ENCODE measurements at regions not wholly inside any gene's neighbourhood (a gene's known extent, or its start where the extent isn't known, plus 50 kb on each side); places are given as distances from the start of the nearest gene placed in this dataset.

DNA sequence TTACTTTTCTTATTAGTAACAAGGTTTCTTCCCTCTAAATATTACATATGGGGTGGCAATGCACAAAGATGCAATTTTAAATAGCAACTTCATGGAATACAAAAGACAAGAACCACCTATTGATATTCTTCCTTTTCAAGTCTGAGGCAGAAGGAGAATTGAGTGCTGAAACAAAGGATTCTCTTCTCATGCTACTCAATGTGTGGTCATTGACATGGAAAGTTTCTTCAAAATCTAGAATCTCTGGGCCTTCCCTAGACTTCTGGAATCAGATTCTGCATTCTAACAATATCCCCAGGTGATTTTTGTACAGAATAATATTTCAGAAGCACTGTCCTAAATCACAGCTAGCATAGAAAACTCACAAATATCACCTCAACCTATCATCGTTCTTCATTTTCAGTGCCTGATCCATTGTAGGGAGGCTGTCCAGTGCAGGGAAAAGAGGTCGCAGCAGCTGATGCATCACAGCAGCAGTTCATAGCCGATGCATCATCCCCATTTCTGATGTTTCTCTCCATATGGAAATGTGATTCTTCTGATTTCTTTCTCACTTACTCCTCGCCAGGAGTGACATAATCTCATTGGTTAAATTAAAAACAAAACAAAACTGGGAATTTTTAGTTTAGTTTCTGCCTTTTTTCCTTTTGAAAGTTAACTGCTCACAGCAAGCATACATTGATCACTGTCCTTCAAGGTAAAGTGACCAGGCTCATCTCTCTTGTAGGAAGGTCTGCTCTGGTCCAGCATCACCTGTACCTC, 139.5 kb upstream of the FAM83B start:
- H3K27ac ChIP-seq: no peak overlapping the region
- TF ChIP-seq, protein P1, sequence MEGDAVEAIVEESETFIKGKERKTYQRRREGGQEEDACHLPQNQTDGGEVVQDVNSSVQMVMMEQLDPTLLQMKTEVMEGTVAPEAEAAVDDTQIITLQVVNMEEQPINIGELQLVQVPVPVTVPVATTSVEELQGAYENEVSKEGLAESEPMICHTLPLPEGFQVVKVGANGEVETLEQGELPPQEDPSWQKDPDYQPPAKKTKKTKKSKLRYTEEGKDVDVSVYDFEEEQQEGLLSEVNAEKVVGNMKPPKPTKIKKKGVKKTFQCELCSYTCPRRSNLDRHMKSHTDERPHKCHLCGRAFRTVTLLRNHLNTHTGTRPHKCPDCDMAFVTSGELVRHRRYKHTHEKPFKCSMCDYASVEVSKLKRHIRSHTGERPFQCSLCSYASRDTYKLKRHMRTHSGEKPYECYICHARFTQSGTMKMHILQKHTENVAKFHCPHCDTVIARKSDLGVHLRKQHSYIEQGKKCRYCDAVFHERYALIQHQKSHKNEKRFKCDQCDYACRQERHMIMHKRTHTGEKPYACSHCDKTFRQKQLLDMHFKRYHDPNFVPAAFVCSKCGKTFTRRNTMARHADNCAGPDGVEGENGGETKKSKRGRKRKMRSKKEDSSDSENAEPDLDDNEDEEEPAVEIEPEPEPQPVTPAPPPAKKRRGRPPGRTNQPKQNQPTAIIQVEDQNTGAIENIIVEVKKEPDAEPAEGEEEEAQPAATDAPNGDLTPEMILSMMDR (conservative IDR thresholded peaks at IDR 0.05): no peak
- TF ChIP-seq ZFX (IDR thresholded peaks at IDR 0.05): no peak

DNA sequence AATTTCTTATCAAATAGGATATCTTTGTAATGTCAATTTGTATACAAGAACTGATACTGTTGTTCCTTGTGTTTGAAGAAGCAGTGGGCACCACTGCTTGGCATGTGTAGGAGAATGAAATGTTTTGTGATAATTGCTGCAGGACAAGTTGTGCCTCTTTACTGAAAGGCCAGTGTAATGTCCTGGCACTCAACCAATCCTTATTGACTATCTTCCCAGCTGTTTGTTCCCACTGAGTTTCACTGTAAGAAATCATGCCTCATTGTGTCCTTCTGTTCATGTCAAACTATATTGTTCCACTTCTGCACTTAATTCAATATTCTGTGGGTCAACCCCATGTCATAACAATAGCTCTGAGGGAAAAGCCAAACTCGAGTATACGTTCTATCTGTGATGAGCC, 136.1 kb upstream of the FAM83B start:
- TF ChIP-seq, protein P1 (conservative IDR thresholded peaks at IDR 0.05): no peak
- TF ChIP-seq ZFX (IDR thresholded peaks at IDR 0.05): no peak

DNA sequence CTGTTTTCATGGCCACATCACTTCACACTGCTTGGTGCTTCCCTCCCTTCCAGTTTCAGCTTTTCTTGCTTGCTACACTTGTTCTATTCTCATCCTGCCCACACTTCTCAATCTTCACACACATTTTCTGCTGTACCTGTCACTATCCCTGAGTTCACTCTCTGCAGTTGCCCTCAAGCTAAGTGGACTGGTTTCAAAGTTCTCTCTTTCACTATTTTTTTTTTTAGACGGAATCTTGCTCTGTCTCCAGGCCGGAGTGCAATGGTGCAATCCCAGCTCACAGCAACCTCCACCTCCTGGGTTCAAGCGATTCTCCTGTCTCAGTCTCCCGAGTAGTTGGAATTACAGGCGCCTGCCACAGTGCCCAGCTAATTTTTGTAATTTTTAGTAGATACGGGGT, 130.6 kb upstream of the FAM83B start:
- no peak overlapping the region for H3K27ac ChIP-seq
- no peak for TF ChIP-seq ZFX (IDR thresholded peaks at IDR 0.05)
- TF ChIP-seq, protein P1 (conservative IDR thresholded peaks at IDR 0.05): no peak

More for the DNA sequence above, 136.1 kb upstream of the FAM83B start:
- H3K27ac ChIP-seq: no peak overlapping the region

DNA sequence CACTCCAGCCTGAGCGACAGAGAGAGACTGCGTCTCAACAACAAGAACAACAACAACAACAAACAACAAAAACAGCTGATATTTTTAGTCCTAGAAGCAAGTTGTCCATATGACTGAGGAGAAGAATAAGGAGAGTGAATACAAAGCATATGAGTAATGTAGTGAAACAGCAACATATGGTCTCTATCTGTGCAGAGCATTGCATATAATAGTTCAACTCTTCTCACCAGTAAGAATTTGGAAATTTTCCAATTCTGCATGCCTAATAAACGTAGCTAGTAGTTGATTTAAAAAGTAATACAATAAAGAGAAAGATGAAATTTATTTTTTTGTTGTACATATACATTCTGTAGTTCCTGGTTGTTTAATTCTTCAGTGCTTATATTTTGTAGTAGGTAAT, 129.7 kb upstream of the FAM83B start:
- TF ChIP-seq, protein P1 (conservative IDR thresholded peaks at IDR 0.05): no peak
- TF ChIP-seq ZFX (IDR thresholded peaks at IDR 0.05): no peak
- H3K27ac ChIP-seq: no peak overlapping the region

DNA sequence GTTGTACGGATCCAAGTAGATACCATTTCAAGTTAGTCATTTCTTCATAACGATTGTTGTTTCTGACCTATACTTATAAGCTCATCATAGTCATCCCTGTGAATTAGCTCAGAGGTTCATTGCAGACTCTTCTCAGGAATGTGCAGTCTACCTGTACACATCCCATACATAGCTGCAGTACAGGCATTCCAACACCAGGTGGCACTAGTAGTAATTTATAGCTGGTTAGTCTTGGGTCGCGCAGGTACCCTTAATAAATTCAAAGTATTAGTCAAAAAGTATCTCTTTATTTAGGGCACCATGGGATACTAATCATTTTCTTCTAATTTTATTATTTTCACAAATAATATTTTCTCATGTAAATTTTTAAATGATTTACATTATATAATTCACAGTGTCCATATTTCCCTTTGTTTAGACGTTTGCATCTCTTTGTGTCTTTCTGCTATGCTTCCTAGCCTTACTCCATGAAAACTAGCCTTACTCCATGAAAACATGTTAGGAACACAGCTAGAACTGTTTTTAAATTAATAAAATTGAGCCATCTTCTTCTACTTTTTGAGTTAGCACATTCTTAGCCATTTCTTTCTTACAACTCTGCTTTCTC, 128.6 kb upstream of the FAM83B start:
- no peak overlapping the region for H3K27ac ChIP-seq
- TF ChIP-seq ZFX (IDR thresholded peaks at IDR 0.05): no peak
- TF ChIP-seq, protein P1 (conservative IDR thresholded peaks at IDR 0.05): peak; percentile 91

DNA sequence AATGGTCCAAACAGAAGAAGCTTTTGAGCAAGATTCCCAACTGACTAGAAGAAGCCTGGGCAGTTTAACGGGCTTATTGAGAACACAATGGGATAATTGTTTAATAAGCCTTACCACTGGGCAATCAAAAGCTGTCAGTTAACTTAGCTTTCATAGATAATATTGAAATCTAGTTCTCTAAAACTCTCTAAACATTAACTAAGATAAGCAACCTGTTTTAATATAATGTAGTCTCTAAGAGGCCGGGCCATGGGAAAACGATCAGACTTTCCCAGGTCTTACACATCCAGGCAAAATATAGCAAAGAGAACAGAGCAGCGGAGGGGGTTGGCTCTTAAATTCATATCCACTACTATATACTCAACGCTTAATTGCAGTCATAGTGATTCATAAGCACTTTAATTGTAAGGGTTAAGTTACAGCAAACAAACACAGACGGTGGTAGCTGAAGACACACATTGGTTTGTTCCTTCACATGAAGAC, 128.0 kb upstream of the FAM83B start:
- TF ChIP-seq, protein P1 (conservative IDR thresholded peaks at IDR 0.05): no peak
- TF ChIP-seq ZFX (IDR thresholded peaks at IDR 0.05): no peak
- no peak overlapping the region for H3K27ac ChIP-seq

DNA sequence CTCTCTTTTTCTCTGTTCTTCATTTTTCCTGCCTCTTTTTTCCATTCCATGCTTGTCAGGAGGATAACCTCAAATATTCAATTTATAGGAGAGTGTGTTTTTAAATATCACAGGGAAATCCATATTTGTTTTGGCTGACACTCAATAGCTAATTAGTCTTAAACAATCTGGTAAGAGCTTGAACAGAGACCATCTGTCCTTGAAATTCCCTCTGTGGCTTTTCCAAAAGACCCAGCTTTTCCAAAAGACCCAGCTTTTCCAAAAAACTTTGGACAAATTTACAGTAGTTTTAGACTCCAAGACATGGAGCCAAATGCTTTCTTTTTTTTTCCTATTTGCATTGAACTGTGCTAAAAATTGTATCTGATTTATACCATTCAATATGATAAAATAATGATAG, 127.4 kb upstream of the FAM83B start:
- H3K27ac ChIP-seq: no peak overlapping the region
- TF ChIP-seq, protein P1 (conservative IDR thresholded peaks at IDR 0.05): no peak
- TF ChIP-seq ZFX (IDR thresholded peaks at IDR 0.05): no peak
